ENCODE measurements at regions not wholly inside any gene's neighbourhood (a gene's known extent, or its start where the extent isn't known, plus 50 kb on each side); places are given as distances from the start of the nearest gene placed in this dataset.

DNA sequence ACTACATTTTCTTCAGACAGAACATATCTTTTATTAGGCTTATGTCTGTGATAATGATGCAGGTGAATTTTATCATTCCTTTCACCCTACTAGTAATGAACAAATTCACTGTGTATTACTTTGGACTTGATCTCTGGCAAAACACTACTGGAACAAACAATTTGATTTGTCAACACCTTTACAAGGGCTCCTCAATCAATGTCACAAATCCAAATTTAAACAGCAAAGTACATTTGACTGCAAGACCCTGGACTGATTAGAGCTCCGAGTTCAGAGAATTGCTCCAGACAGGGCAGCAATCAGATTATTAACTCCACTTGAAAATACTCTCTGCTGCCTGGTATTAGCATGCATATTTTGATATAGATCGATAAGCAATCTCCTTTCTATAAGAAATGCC is 547.6 kb upstream of the SALL1 start:
- Histone ChIP-seq H3K27me3 (ENCODE audit: control insufficient read depth in 1 of 2, insufficient read depth in 2 of 2, low read length in 2 of 2) (no peaks in the 10 kb centered on the region), H3K27ac (ENCODE audit: low read depth in 1 of 2, low read length in 2 of 2) (no peak overlapping the region), H3K36me3 (ENCODE audit: insufficient read depth, low read length) (no peaks in the 10 kb centered on the region), H3K4me1 (ENCODE audit: insufficient read depth, low read length) (no peaks in the 10 kb centered on the region), H3K9me3 (ENCODE audit: control insufficient read depth in 1 of 2, insufficient read depth in 1 of 2, low read length in 2 of 2) (no peaks in the 10 kb centered on the region), H3K4me3 (ENCODE audit: low read length) (no peak overlapping the region)
- H3K9me3 Mint-ChIP-seq = peaks cover 15% of the 10 kb centered on the region
- no peaks in the 10 kb centered on the region for H3K36me3 Mint-ChIP-seq (ENCODE audit: low read depth)
- DNase-seq (no peak), ATAC-seq (ENCODE audit: poor library complexity) (no peak)
- H3K4me1 Mint-ChIP-seq (ENCODE audit: low read depth) = no peaks in the 10 kb centered on the region
- intact Hi-C loops (cut with DNase I, micrococcal nuclease) = no loop called here
- POLR2A ChIA-PET = no interaction called here
- CTCF ChIA-PET = no interaction called here
- H3K4me3 Mint-ChIP-seq = no peak overlapping the region
- H3K27me3 Mint-ChIP-seq = no peaks in the 10 kb centered on the region
- TF ChIP-seq, protein P1, sequence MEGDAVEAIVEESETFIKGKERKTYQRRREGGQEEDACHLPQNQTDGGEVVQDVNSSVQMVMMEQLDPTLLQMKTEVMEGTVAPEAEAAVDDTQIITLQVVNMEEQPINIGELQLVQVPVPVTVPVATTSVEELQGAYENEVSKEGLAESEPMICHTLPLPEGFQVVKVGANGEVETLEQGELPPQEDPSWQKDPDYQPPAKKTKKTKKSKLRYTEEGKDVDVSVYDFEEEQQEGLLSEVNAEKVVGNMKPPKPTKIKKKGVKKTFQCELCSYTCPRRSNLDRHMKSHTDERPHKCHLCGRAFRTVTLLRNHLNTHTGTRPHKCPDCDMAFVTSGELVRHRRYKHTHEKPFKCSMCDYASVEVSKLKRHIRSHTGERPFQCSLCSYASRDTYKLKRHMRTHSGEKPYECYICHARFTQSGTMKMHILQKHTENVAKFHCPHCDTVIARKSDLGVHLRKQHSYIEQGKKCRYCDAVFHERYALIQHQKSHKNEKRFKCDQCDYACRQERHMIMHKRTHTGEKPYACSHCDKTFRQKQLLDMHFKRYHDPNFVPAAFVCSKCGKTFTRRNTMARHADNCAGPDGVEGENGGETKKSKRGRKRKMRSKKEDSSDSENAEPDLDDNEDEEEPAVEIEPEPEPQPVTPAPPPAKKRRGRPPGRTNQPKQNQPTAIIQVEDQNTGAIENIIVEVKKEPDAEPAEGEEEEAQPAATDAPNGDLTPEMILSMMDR (IDR thresholded peaks at IDR 0.05) = no peak
- no peak overlapping the region for H3K27ac Mint-ChIP-seq

DNA sequence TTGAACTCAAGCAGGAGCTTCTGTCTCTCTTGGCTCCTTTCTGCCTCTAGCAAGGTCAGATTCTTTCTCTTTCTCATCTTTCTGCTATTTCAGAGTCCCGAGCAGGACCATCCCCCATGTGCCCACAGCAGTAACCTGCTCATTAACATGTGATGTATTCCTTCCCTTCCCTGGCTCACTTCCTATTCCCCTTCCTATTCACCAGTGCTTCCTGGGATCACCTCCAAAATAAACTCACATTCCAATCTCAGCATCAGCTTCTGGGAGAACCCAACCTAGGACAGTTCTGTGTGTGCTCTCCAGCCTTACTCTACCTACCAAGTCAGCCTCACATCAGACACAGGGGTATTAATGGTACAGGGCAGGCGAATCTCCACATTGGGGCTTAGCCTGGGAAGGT is 546.4 kb upstream of the SALL1 start:
- DNase-seq (no peak), ATAC-seq (ENCODE audit: poor library complexity) (no peak)
- Mint-ChIP-seq H3K27ac (no peak overlapping the region), H3K9me3 (peaks cover 16% of the 10 kb centered on the region), H3K36me3 (ENCODE audit: low read depth) (no peaks in the 10 kb centered on the region), H3K4me1 (ENCODE audit: low read depth) (no peaks in the 10 kb centered on the region), H3K27me3 (no peaks in the 10 kb centered on the region), H3K4me3 (no peak overlapping the region)
- Histone ChIP-seq H3K4me1 (ENCODE audit: insufficient read depth, low read length) (no peaks in the 10 kb centered on the region), H3K4me3 (ENCODE audit: low read length) (no peak overlapping the region), H3K9me3 (ENCODE audit: control insufficient read depth in 1 of 2, insufficient read depth in 1 of 2, low read length in 2 of 2) (no peaks in the 10 kb centered on the region), H3K27ac (ENCODE audit: low read depth in 1 of 2, low read length in 2 of 2) (no peak overlapping the region), H3K27me3 (ENCODE audit: control insufficient read depth in 1 of 2, insufficient read depth in 2 of 2, low read length in 2 of 2) (no peaks in the 10 kb centered on the region), H3K36me3 (ENCODE audit: insufficient read depth, low read length) (no peaks in the 10 kb centered on the region)
- ChIA-PET POLR2A (no interaction called here), CTCF (no interaction called here)
- intact Hi-C loops (cut with DNase I, micrococcal nuclease) = no loop called here
- TF ChIP-seq, protein P1 (IDR thresholded peaks at IDR 0.05) = no peak

DNA sequence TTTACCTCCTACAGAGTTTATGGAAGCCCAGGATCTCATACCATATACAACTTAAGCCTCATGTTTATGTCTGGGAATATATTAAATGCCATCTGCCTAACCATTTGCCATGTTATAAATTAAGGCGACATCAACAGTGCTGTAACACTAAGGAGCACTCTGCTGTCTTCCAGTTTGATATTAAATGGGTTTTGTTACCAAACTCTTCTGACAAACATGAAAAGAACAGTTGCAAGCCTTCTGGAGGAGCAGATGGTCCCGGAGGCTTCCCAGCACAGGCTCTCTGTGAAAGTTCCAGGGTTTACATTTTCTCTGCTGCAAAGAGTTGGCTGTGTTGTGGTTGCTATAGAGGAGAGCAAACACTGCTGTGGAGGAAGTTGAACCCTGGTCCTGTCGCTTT is 545.3 kb upstream of the SALL1 start:
- H3K4me3 Mint-ChIP-seq = no peak overlapping the region
- no peaks in the 10 kb centered on the region for H3K4me1 ChIP-seq (ENCODE audit: insufficient read depth, low read length)
- H3K27me3 Mint-ChIP-seq = no peaks in the 10 kb centered on the region
- ChIA-PET POLR2A (no interaction called here), CTCF (no interaction called here)
- no peaks in the 10 kb centered on the region for H3K4me1 Mint-ChIP-seq (ENCODE audit: low read depth)
- H3K27me3 ChIP-seq (ENCODE audit: control insufficient read depth in 1 of 2, insufficient read depth in 2 of 2, low read length in 2 of 2) = no peaks in the 10 kb centered on the region
- H3K27ac Mint-ChIP-seq = no peak overlapping the region
- no peaks in the 10 kb centered on the region for H3K36me3 Mint-ChIP-seq (ENCODE audit: low read depth)
- no peak overlapping the region for H3K27ac ChIP-seq (ENCODE audit: low read depth in 1 of 2, low read length in 2 of 2)
- H3K36me3 ChIP-seq (ENCODE audit: insufficient read depth, low read length) = no peaks in the 10 kb centered on the region
- TF ChIP-seq, protein P1 (IDR thresholded peaks at IDR 0.05) = no peak
- no peak overlapping the region for H3K4me3 ChIP-seq (ENCODE audit: low read length)
- intact Hi-C loops (cut with DNase I, micrococcal nuclease) = no loop called here
- DNase-seq (no peak), ATAC-seq (ENCODE audit: poor library complexity) (no peak)
- peaks cover 16% of the 10 kb centered on the region for H3K9me3 Mint-ChIP-seq
- H3K9me3 ChIP-seq (ENCODE audit: control insufficient read depth in 1 of 2, insufficient read depth in 1 of 2, low read length in 2 of 2) = no peaks in the 10 kb centered on the region
